ACC112 (cell line): ENCODE measurements at regions not wholly inside any gene's neighbourhood (a gene's known extent, or its start where the extent isn't known, plus 50 kb on each side); places are given as distances from the start of the nearest gene placed in this dataset.
"Not testable (repeated sequence)": the region's sequence is repeated elsewhere in the genome, so short reads cannot be mapped to it uniquely, and the experiment has no call there.

Experiments
- H2AFZ ChIP-seq: fragments of 200-600 bp; sonication (generic); one replicate; pipeline ENCODE4 v1.6.0; 2017; ENCODE audit warnings: antibody characterized with exemption, low read length; ENCODE audit not compliant: unreplicated experiment
- H3K27ac ChIP-seq: fragments of 200-600 bp; sonication (generic); 2 replicates; pipeline ENCODE4 v1.5.1; 2014; ENCODE audit warnings: low read depth, mild to moderate bottlenecking, antibody characterized with exemption, low read length, moderate library complexity
- H3K27me3 ChIP-seq: fragments of 200-600 bp; sonication (generic); 2 replicates; pipeline ENCODE4 v1.6.1; 2014; ENCODE audit warnings: mild to moderate bottlenecking, antibody characterized with exemption, low read length, moderate library complexity, mixed read lengths; ENCODE audit not compliant: insufficient read depth
- H3K36me3 ChIP-seq: fragments of 200-600 bp; sonication (generic); 2 replicates; pipeline ENCODE4 v1.6.1; 2016; ENCODE audit warnings: mild to moderate bottlenecking, antibody characterized with exemption, low read length, moderate library complexity, mixed read lengths; ENCODE audit not compliant: insufficient read depth
- H3K4me1 ChIP-seq: fragments of 200-600 bp; sonication (generic); one replicate; pipeline ENCODE4 v1.6.1; 2016; ENCODE audit warnings: low read length, mixed read lengths; ENCODE audit not compliant: insufficient read depth, unreplicated experiment, control insufficient read depth
- H3K4me3 ChIP-seq: fragments of 200-600 bp; sonication (generic); 2 replicates; pipeline ENCODE4 v1.5.1; 2014; ENCODE audit warnings: mild to moderate bottlenecking, low read depth, low read length
- H3K79me2 ChIP-seq: fragments of 200-600 bp; sonication (generic); one replicate; pipeline ENCODE4 v1.6.0; 2016; ENCODE audit warnings: low read length; ENCODE audit not compliant: control insufficient read depth, unreplicated experiment, insufficient read depth

DNA sequence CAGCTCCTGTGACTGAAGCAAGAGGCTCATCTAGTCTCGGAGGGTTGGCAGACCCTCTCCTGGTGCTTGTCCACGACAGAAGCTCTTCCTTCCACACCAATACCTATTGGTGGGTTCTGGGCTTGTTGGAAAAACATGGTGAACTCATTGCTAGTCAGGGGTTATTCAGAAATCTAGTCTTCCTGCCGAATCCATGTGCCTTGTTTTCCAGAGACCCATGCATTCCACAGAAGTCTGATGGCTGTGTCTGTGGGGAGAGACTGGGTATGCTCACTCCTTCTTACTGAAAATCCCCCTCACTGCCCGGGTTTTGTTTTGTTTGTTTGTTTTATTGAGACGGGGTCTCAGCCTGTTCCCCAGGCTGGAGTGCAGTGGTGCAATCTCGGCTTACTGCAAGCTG is 138.3 kb downstream of the DNAJB6 start:
- no peak overlapping the region for H3K4me3 ChIP-seq
- no peaks in the 10 kb centered on the region for H3K27me3 ChIP-seq
- no peaks in the 10 kb centered on the region for H3K79me2 ChIP-seq
- no peaks in the 10 kb centered on the region for H3K4me1 ChIP-seq
- no peak overlapping the region for H3K27ac ChIP-seq
- no peak overlapping the region for H2AFZ ChIP-seq
- H3K36me3 ChIP-seq, result no peaks in the 10 kb centered on the region

DNA sequence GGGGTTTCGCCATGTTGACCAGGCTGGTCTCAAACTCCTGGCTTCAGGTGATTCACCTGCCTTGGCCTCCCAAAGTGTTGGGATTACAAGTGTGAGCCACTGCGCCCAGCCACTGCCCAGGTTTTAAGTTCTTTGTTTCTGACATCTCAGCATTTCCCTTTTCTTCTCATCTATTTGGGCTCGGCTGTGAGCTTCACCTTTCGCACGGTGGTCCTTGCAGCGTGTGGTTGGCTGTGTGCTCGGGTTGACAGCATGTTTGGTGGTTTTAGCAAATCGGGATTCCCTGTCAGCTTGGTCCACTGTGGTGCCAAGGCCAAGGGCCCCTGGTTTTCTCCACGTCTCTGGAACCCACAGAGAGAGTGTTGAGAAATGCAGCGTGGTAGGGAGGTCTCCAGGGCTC is 138.8 kb downstream of the DNAJB6 start:
- Histone ChIP-seq H3K36me3 (no peaks in the 10 kb centered on the region), H3K4me1 (no peaks in the 10 kb centered on the region), H3K79me2 (no peaks in the 10 kb centered on the region), H3K27me3 (no peaks in the 10 kb centered on the region), H2AFZ (no peak overlapping the region), H3K4me3 (no peak overlapping the region), H3K27ac (no peak overlapping the region)

DNA sequence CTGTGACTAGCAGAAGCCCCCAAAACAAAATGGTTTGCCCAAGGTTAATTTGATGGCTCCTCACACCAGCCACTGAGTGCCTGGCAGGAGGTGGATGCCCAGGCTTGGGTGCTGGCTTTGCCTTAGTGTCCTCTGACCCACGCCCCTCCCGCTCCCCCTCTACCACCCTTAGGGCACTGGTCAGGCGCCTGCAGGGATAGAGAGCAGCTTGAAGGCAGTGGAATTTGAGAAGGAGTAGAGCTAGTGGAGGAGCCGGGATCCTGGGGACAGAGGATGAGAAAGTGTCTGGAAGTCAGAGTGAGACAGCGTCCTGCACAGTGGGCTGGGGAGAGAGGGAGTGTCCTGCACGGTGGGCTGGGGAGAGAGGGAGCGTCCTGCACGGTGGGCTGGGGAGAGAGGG is 139.4 kb downstream of the DNAJB6 start:
- no peaks in the 10 kb centered on the region for H3K4me1 ChIP-seq
- no peak overlapping the region for H3K27ac ChIP-seq

DNA sequence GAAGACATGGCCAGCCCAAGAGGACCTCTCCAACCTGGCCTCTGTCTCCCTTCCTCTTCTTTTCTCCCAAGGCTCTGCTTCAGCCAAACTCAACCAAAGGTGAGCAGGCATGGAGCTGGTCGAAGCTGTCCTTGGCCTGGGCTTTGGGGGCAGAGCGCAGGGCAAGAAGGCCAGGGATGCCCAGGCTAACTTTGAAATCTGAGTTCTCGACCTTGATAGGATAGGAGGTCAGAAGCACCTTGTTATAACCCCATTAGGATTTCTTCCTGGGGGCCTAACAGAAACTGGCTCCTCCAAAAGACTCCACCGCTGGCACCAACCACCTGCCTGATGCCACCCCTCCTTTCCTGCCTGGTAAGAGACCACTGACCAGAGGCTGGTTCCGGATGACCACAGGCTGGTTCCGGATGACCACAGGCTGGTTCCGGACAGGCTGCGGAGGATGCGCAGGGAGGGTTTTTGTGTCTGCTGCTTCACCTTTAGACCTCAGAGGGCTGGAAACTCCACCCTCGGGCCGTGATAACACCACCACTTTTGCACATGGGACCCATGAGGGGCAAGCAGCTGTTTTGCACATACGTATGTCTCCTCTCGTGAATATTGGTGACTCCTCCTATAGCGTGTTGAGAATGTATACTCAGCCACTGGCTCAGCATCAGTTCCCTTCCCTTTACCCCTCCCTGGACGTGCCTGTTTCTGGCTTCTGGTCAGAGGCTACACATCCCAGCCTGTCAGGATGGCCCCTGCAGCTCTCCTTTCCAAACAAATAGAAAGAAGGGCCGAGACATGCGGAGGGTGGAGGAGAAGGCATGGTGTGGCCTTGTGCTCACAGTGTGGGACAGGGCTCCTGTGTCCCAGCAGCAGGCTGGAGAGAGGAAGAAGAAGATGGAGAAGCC is 140.1 kb downstream of the DNAJB6 start:
- H3K79me2 ChIP-seq, result no peaks in the 10 kb centered on the region
- H3K36me3 ChIP-seq, result no peaks in the 10 kb centered on the region
- no peaks in the 10 kb centered on the region for H3K4me1 ChIP-seq
- H3K27ac ChIP-seq, result no peak overlapping the region
- no peak overlapping the region for H2AFZ ChIP-seq
- no peaks in the 10 kb centered on the region for H3K27me3 ChIP-seq
- peak overlapping the region; percentile 72; the same call in 1 of the 2 replicates for H3K4me3 ChIP-seq

More for the DNA sequence above, 139.4 kb downstream of the DNAJB6 start:
- no peaks in the 10 kb centered on the region for H3K27me3 ChIP-seq
- H2AFZ ChIP-seq, result no peak overlapping the region
- H3K79me2 ChIP-seq, result no peaks in the 10 kb centered on the region
- no peak overlapping the region for H3K4me3 ChIP-seq
- no peaks in the 10 kb centered on the region for H3K36me3 ChIP-seq

DNA sequence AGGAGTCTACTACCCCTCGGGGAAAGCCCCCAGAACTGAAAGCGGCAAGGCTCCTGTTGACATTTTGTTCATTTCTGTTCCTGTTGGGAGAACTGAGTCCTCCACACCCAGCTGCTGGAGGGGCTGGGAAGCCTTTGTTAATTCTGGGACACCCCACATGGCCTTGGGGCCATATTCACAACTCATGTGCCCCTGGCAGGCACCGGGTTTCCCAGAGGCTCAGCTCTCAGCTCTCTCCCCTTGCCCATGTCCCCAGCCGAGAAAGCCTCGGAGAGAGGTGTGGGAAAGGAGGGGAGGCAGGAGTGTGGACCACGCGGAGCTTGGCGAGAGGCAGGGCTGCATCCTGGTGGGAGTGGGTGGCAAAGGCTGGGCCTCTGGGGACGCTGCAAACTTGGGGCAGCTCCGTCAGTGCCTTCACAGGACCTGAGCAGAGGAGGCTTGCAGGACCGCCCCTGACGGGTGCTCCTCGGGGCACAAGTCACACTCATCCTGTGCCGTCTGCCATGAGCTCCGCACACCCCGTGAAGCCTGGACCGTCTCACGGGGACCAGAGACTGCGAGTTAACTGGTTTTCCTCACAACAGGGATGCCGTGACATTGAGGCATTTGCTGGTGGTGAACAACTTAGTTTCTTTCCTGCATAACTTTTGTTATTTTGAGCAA is 140.9 kb downstream of the DNAJB6 start:
- no peaks in the 10 kb centered on the region for H3K36me3 ChIP-seq
- H3K27ac ChIP-seq, result no peak overlapping the region
- no peaks in the 10 kb centered on the region for H3K27me3 ChIP-seq
- no peaks in the 10 kb centered on the region for H3K79me2 ChIP-seq
- peak overlapping the region; percentile 72 for H3K4me3 ChIP-seq
- no peaks in the 10 kb centered on the region for H3K4me1 ChIP-seq
- no peak overlapping the region for H2AFZ ChIP-seq

DNA sequence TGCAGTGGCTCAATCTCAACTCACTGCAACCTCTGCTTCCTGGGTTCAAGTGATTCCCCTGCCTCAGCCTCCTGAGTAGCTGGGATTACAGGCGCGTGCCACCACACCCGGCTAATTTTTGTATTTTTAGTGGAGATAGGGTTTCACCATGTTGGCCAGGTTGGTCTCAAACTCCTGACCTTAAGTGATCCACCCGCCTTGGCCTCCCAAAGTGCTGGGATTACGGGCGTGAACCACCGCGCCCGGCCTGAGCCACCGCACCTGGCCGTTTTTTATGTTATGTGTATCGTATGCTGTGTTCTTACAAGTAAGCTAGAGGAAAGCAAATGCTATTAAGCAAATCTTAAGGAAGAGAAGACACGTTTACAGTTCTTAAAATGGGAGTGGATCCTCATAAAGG is 141.8 kb downstream of the DNAJB6 start:
- not testable (repeated sequence) for H3K27me3 ChIP-seq, H2AFZ ChIP-seq, H3K4me3 ChIP-seq, H3K79me2 ChIP-seq, H3K27ac ChIP-seq, H3K36me3 ChIP-seq, H3K4me1 ChIP-seq

DNA sequence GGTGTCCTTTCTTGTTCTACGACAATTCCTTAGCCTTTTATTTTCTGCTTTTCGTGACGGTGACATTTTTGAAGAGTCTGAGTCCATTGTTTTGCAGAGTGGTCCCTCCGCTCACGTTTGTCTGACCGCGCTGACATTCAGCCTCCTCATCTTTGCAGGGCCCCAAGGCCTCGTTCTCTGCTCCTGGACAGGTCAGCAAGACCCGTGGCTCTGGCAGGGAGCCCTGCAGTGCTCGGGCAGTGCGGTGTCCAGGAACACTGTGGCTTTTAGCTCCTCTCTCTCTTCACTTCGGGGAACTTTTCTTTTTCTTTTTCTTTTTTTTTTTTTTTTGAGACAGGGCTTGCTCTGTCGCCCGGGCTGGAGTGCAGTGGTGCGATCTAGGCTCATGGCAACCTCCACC is 142.5 kb downstream of the DNAJB6 start:
- Histone ChIP-seq H3K4me3 (no peak overlapping the region), H3K27ac (no peak overlapping the region), H3K27me3 (no peaks in the 10 kb centered on the region), H3K36me3 (no peaks in the 10 kb centered on the region), H2AFZ (no peak overlapping the region), H3K79me2 (no peaks in the 10 kb centered on the region), H3K4me1 (no peaks in the 10 kb centered on the region)

DNA sequence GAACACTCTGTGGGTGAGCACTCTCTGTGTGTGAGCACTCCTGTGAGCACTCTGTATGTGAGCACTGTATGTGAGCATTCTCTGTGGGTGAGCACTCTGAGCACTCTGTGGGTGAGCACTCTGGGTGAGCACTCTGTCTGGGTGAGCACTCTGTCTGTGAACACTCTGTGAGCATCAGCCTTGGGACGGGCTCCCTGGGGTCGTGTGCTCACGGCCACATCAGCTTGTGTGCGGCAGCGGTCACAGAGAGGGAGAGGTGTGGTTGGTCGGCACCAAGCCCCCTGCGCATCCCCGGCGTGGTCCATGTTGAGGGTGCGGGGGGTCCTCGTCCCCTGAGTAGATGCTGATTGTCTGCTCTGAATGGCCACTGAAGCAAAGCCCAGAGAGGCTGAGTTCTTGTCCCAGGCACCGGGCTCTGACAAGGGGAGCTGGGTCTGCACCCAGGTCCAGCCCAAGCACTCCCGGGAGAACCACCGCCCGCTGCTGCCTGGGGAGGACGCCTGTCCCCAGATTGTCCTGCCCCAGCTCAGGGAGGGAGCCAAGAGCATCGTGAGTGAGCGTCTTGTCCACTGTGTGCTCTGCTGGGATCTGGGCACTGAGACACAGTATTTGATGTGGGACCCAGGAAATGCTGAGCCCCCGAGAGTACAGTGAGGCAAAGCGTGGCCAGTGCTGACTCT is 143.7 kb downstream of the DNAJB6 start:
- H2AFZ ChIP-seq, result no peak overlapping the region
- H3K4me3 ChIP-seq, result no peak overlapping the region
- no peaks in the 10 kb centered on the region for H3K27me3 ChIP-seq
- H3K36me3 ChIP-seq, result no peaks in the 10 kb centered on the region
- H3K27ac ChIP-seq, result no peak overlapping the region
- no peaks in the 10 kb centered on the region for H3K4me1 ChIP-seq
- H3K79me2 ChIP-seq, result no peaks in the 10 kb centered on the region

DNA sequence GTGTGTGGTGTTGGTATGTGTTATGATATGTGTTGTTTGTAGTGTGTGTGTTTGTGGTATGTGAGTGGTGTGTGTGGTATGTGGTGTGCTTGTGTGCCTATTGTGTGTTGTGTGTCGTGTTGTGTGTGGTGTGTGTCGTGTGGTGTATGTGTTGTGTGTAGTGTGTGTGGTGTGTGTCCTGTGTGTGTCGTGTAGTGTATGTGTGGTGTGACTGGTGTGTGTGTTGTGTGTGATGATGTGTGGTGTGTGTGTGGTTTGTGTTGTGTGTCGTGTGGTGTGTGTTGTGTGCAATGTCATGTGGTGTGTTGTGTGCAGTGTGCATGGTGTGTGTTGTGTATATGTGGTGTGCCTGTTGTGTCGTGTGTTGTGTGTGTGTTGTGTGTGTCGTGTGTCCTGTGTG is 144.6 kb downstream of the DNAJB6 start:
- no peaks in the 10 kb centered on the region for H3K79me2 ChIP-seq
- H2AFZ ChIP-seq, result no peak overlapping the region
- no peaks in the 10 kb centered on the region for H3K4me1 ChIP-seq
- no peak overlapping the region for H3K4me3 ChIP-seq
- H3K27ac ChIP-seq, result no peak overlapping the region
- no peaks in the 10 kb centered on the region for H3K36me3 ChIP-seq
- no peaks in the 10 kb centered on the region for H3K27me3 ChIP-seq

DNA sequence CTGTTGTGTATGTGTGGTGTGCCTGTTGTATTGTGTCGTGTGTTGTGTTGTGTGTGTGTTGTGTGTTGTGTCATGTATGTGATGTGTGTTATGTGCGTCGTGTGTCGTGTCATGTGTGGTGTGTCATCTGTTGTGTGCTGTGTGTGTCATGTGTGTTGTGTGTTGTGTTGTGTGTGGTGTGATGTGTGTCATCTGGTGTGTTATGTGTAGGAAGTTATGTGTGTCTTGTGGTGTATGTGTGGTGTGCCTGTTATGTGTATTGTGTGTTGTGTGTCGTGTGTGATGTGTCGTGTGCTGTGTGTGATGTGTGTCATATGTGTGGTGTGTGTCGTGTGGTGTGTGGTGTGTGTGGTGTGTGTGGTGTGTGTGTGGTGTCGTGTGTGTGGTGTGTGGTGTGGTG is 145.2 kb downstream of the DNAJB6 start:
- H3K79me2 ChIP-seq, result no peaks in the 10 kb centered on the region
- no peak overlapping the region for H2AFZ ChIP-seq
- no peak overlapping the region for H3K4me3 ChIP-seq
- no peak overlapping the region for H3K27ac ChIP-seq
- no peaks in the 10 kb centered on the region for H3K4me1 ChIP-seq
- no peaks in the 10 kb centered on the region for H3K36me3 ChIP-seq
- no peaks in the 10 kb centered on the region for H3K27me3 ChIP-seq
